Caco-2 (cell line): ENCODE measurements at regions not wholly inside any gene's neighbourhood (a gene's known extent, or its start where the extent isn't known, plus 50 kb on each side); places are given as distances from the start of the nearest gene placed in this dataset.

Experiments
- BruUV-seq: library from RNA; stranded (reverse); fragments of 400-500 nt; replicated peaks from 2 replicates; lab custom pipeline; 2021; lab: Mats Ljungman, UMichigan
- CTCF ChIA-PET: fragments of 300-600 bp; sonication (Branson Sonifier 250); formaldehyde crosslinking; loops from one replicate; lab custom pipeline; 2022; ENCODE audit warnings: antibody characterized with exemption; lab: Charles Lee
- POLR2A ChIA-PET: fragments of 300-600 bp; sonication (Branson Sonifier 250); formaldehyde crosslinking; loops from one replicate; lab custom pipeline; 2022; ENCODE audit warnings: antibody characterized with exemption; lab: Charles Lee
- DNase-seq, 2 experiments: peaks; one replicate each; pipeline versions ENCODE4 v3.0.0 to v3.0.0-alpha.2; 2020 to 2022
- H3K27me3 ChIP-seq: replicated peaks from 2 replicates; pipeline ENCODE4 v1.6.0; 2011; ENCODE audit warnings: low read length; ENCODE audit not compliant: control insufficient read depth, insufficient read depth
- H3K36me3 ChIP-seq: 2 replicates; pipeline ENCODE4 v1.5.1; 2011; ENCODE audit warnings: low read length; ENCODE audit not compliant: control insufficient read depth, insufficient read depth
- H3K4me1 ChIP-seq: fragments of 250-450 bp; sonication (Bioruptor Pico); 2 replicates; pipeline ENCODE4 v1.5.1; 2020; ENCODE audit warnings: mild to moderate bottlenecking
- H3K4me3 ChIP-seq: 2 replicates; pipeline ENCODE4 v1.5.1; 2011; ENCODE audit warnings: low read depth, mild to moderate bottlenecking, control low read depth, low read length
- H3K9me3 ChIP-seq: fragments of 250-450 bp; sonication (Bioruptor Pico); 2 replicates; pipeline ENCODE4 v1.5.1; 2020; ENCODE audit warnings: mild to moderate bottlenecking, moderate library complexity
- H3K27ac Mint-ChIP-seq: one replicate; pipeline ENCODE4 v1.8.0; 2022; ENCODE audit warnings: mixed read lengths; ENCODE audit not compliant: unreplicated experiment
- H3K27me3 Mint-ChIP-seq: one replicate; pipeline ENCODE4 v1.8.0; 2022; ENCODE audit warnings: mixed read lengths; ENCODE audit not compliant: insufficient read depth, unreplicated experiment
- H3K36me3 Mint-ChIP-seq: one replicate; pipeline ENCODE4 v1.8.0; 2022; ENCODE audit warnings: mild to moderate bottlenecking, mixed read lengths; ENCODE audit not compliant: insufficient read depth, unreplicated experiment
- H3K4me1 Mint-ChIP-seq: one replicate; pipeline ENCODE4 v1.8.0; 2022; ENCODE audit warnings: low read depth, mixed read lengths; ENCODE audit not compliant: unreplicated experiment
- H3K4me3 Mint-ChIP-seq: one replicate; pipeline ENCODE4 v1.8.0; 2022; ENCODE audit warnings: mild to moderate bottlenecking, moderate library complexity, mixed read lengths; ENCODE audit not compliant: unreplicated experiment
- H3K9me3 Mint-ChIP-seq: one replicate; pipeline ENCODE4 v1.8.0; 2022; ENCODE audit warnings: mixed read lengths; ENCODE audit not compliant: unreplicated experiment
- intact Hi-C: fragments of 100-400 bp; cut with micrococcal nuclease; formaldehyde crosslinking; loops from one replicate; pipeline ENCODE4 v1.10.0; 2022; ENCODE audit not compliant: unreplicated experiment
- TF ChIP-seq, protein P1 (sequence below), 2 experiments: fragments of 200-600 bp in 1 of 2; IDR thresholded peaks; 1 replicate in 1 of 2; 2 replicates in 1 of 2; pipeline versions ENCODE4 v1.5.1 to v1.8.0; 2011 to 2022; ENCODE audit warnings: antibody characterized with exemption in 1 of 2, control low read depth in 1 of 2, inconsistent platforms in 1 of 2, low read depth in 1 of 2, low read length in 1 of 2, mild to moderate bottlenecking in 1 of 2, moderate library complexity in 1 of 2; ENCODE audit not compliant: insufficient read depth in 1 of 2, severe bottlenecking in 1 of 2, unreplicated experiment in 1 of 2

DNA sequence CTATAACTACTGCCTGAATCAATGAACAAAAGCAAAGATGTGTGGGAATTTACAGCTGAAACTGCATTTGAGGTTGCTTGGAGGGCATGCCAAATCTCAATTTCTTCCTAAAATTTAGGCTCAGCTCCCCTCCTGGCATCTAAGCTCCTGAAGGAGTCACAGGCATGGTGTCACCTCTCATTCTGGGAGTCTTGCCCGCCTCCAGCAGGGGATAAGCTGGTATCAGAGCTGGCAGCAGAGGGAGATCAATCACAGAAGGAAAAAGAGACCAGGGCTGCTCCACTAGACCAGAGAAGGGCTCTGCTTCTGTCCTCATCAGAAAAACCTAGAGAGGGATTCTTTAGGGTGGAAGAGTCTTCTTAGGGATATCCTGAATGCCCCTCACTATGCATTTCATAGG lies 150.4 kb upstream of the SLC6A11 start:
- ChIA-PET CTCF (no interaction called here), POLR2A (no interaction called here)
- H3K27me3 Mint-ChIP-seq, result peaks cover 15% of the 10 kb centered on the region
- no peak overlapping the region for H3K4me3 Mint-ChIP-seq
- Histone ChIP-seq H3K9me3 (no peaks in the 10 kb centered on the region), H3K27me3 (no peaks in the 10 kb centered on the region), H3K36me3 (no peaks in the 10 kb centered on the region), H3K4me3 (no peak overlapping the region), H3K4me1 (no peaks in the 10 kb centered on the region)
- no TSS peak for BruUV-seq
- H3K36me3 Mint-ChIP-seq, result no peaks in the 10 kb centered on the region
- no peak overlapping the region for H3K27ac Mint-ChIP-seq
- H3K9me3 Mint-ChIP-seq, result no peaks in the 10 kb centered on the region
- TF ChIP-seq, protein P1, sequence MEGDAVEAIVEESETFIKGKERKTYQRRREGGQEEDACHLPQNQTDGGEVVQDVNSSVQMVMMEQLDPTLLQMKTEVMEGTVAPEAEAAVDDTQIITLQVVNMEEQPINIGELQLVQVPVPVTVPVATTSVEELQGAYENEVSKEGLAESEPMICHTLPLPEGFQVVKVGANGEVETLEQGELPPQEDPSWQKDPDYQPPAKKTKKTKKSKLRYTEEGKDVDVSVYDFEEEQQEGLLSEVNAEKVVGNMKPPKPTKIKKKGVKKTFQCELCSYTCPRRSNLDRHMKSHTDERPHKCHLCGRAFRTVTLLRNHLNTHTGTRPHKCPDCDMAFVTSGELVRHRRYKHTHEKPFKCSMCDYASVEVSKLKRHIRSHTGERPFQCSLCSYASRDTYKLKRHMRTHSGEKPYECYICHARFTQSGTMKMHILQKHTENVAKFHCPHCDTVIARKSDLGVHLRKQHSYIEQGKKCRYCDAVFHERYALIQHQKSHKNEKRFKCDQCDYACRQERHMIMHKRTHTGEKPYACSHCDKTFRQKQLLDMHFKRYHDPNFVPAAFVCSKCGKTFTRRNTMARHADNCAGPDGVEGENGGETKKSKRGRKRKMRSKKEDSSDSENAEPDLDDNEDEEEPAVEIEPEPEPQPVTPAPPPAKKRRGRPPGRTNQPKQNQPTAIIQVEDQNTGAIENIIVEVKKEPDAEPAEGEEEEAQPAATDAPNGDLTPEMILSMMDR (IDR thresholded peaks at IDR 0.05; ENCODE audit: insufficient read depth in 1 of 2, low read depth in 1 of 2, low read length in 1 of 2, severe bottlenecking in 1 of 2, unreplicated experiment in 1 of 2), result no peak
- intact Hi-C loops, result no loop called here
- DNase-seq, result no peak
- H3K4me1 Mint-ChIP-seq, result no peaks in the 10 kb centered on the region

DNA sequence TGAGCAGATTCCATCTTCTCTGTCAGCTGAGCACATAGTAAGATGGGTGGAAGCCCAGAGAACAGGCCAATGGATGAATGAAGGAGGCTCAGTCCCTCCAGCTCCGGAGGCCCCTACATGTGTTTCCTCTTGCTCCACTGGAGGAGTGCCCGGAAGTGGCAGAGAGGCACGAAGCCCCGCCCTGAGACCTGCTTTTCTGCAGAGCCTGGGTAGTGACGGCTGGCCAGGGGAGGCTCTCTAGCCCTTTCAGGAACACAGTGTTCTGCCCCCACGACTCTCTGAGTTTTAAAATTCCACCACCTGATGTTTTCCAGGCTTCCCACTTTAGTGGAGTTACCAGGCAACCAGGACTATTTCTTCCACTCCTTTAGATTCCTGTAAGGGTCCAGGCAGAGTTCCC lies 149.4 kb upstream of the SLC6A11 start:
- H3K4me3 ChIP-seq, result no peak overlapping the region
- Mint-ChIP-seq H3K4me1 (no peaks in the 10 kb centered on the region), H3K27ac (no peak overlapping the region), H3K4me3 (no peak overlapping the region), H3K36me3 (no peaks in the 10 kb centered on the region), H3K27me3 (peaks cover 15% of the 10 kb centered on the region), H3K9me3 (no peaks in the 10 kb centered on the region)
- CTCF ChIA-PET, result no interaction called here
- intact Hi-C loops, result no loop called here
- TF ChIP-seq, protein P1 (IDR thresholded peaks at IDR 0.05; ENCODE audit: insufficient read depth in 1 of 2, low read depth in 1 of 2, low read length in 1 of 2, severe bottlenecking in 1 of 2, unreplicated experiment in 1 of 2), result no peak
- no peaks in the 10 kb centered on the region for H3K9me3 ChIP-seq
- no TSS peak for BruUV-seq
- POLR2A ChIA-PET, result no interaction called here
- no peaks in the 10 kb centered on the region for H3K4me1 ChIP-seq
- no peaks in the 10 kb centered on the region for H3K36me3 ChIP-seq
- DNase-seq, result no peak
- no peaks in the 10 kb centered on the region for H3K27me3 ChIP-seq

DNA sequence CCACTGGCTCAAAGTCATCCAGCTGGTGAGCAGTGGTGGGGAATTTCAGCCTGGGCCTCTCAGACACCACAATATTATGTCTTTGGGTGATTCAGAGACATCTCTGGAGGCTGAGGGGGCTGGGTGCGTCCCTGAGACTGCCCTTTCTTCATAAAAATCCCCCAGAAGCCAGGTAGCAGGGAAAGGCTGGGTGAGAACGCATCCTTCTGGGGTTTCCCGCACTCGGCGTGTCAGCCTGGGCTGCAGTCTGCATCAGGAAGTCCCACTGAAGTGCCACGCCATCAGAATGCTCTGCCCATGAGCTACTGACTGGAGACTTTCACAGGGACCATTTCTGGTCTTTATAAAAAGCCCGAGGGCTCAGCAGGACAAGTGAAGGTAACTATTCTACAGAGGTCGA lies 148.8 kb upstream of the SLC6A11 start:
- no peak for DNase-seq
- Mint-ChIP-seq H3K4me3 (no peak overlapping the region), H3K36me3 (no peaks in the 10 kb centered on the region), H3K27me3 (peaks cover 15% of the 10 kb centered on the region), H3K4me1 (no peaks in the 10 kb centered on the region), H3K9me3 (no peaks in the 10 kb centered on the region), H3K27ac (no peak overlapping the region)
- no peaks in the 10 kb centered on the region for H3K4me1 ChIP-seq
- H3K9me3 ChIP-seq, result no peaks in the 10 kb centered on the region
- no peaks in the 10 kb centered on the region for H3K27me3 ChIP-seq
- ChIA-PET CTCF (no interaction called here), POLR2A (no interaction called here)
- TF ChIP-seq, protein P1 (IDR thresholded peaks at IDR 0.05; ENCODE audit: insufficient read depth in 1 of 2, low read depth in 1 of 2, low read length in 1 of 2, severe bottlenecking in 1 of 2, unreplicated experiment in 1 of 2), result no peak
- intact Hi-C loops, result no loop called here
- H3K4me3 ChIP-seq, result no peak overlapping the region
- no peaks in the 10 kb centered on the region for H3K36me3 ChIP-seq
- BruUV-seq, result no TSS peak
